NT2/D1 (cell line): ENCODE measurements at regions not wholly inside any gene's neighbourhood (a gene's known extent, or its start where the extent isn't known, plus 50 kb on each side); places are given as distances from the start of the nearest gene placed in this dataset.

Experiments used
- YY1 ChIP-seq: IDR thresholded peaks from 2 replicates; pipeline ENCODE4 v1.6.1; 2011; ENCODE audit not compliant: insufficient read length, insufficient read depth
- ZNF274 ChIP-seq: IDR thresholded peaks from 2 replicates; pipeline ENCODE4 v1.6.1; 2011; ENCODE audit warnings: mild to moderate bottlenecking, low read depth, low read length

DNA sequence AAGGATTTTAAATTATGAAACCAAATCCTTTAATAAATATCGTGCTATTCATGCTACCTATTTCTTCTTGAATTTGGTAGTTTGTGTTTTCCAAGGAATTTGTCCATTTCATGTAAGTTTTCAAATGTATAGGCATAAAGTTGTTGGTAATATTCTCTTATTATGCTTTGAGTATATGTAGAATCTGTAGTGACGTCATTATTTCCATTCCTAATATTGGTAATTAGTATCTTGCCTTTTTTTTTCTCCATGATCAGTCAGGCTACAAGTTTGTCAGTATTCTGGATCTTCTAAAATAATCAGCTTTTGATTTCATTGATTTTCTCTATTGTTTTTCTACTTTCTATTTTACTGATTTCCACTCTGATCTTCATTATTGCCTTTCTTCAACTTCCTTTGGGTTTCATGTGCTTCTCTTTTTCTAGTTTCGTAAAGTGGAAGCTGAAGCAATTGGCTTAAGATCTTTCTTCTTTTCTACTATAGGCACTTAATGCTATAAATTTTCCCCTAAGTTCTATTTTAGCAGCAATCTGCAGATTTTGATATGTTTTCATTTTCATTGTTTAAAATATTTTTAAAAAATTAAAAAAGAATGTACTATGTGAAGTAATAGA lies 156.5 kb upstream of the HDAC9 start:
- TF ChIP-seq ZNF274 (no peak), YY1 (no peak)
